Hypothalamus (tissue), 51 donors: ENCODE measurements at regions not wholly inside any gene's neighbourhood (a gene's known extent, or its start where the extent isn't known, plus 50 kb on each side); places are given as distances from the start of the nearest gene placed in this dataset.
"Not testable (repeated sequence)": the region's sequence is repeated elsewhere in the genome, so short reads cannot be mapped to it uniquely, and the experiment has no call there.

ENCODE experiments used
- DNase-seq, 51 donors: peaks; one replicate each; lab custom pipeline; 2025; lab: John Stamatoyannopoulos, UW

GRCh38 chr3:112765531-112765930 is 81.1 kb downstream of the CD200R1L start:
- DNase-seq = no peak

- no peak for DNase-seq
Measured at GRCh38 chr3:112763258-112763657, 83.4 kb downstream of the CD200R1L start.

DNA sequence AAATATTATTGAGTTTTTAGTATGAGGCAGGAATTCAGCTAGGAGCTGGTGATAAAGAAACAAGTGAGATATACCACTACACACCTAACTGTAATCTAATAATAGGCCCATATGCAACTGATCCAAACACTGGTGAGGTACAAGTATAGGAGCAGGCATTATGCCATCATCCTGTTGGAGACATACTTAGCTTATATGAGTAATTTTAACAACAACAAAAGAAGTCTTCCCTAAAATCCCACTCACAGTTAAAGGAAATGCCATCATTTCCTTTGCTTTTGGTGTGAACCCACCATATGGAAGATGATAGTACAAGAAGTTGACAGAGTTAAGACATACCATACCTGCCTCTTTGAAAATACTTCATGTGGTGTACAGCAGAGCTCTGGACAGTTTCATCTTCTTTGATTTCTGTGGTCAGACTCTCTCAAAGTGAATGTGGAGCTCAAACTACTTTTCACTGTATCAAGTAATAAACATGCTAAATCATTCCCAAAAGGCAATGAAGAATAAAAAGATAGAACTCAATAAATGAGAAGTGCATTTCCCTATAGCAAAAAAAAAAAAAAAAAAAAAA is 85.5 kb downstream of the CD200R1L start:
- DNase-seq = no peak

DNA sequence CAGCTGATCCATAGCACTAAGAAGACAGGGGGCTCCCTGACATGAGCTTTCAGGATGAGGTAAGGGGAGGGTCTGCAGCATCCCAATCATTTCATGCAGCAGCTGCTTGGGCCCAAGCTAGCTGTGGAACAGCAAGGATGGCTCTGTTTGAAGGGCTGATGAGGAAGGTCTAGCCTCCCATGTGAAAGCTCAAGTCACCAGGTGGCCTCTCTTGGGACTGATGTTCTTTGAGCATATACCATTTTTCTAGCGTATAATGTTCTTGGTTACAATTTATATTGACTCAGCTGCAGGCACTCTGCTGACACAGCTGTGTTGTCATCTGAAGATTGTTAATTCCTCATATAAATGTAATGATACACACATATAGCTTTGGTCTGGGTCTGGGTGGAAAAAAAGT is 87.0 kb downstream of the CD200R1L start:
- no peak for DNase-seq

DNA sequence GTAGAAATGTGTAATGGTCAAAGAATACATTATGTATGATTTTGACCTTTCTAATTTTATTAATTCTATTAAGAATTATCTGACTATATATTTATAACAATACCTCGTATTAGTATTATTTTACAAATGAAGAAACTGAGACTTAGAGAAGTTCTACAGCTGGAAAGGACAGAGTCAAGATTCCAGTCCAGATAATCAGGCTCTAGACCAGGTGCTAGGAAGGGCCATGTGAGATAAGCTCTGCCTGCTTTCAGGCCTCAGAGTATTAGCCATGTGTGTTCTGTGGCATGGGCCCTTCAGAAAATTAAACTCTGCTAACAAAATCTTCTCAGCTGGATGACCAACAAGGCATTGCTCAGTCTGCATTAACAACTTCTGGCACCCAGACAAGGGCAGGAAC is 87.5 kb downstream of the CD200R1L start:
- DNase-seq = no peak

- no peak for DNase-seq
Measured at GRCh38 chr3:112757197-112757596, 89.5 kb downstream of the CD200R1L start.

DNA sequence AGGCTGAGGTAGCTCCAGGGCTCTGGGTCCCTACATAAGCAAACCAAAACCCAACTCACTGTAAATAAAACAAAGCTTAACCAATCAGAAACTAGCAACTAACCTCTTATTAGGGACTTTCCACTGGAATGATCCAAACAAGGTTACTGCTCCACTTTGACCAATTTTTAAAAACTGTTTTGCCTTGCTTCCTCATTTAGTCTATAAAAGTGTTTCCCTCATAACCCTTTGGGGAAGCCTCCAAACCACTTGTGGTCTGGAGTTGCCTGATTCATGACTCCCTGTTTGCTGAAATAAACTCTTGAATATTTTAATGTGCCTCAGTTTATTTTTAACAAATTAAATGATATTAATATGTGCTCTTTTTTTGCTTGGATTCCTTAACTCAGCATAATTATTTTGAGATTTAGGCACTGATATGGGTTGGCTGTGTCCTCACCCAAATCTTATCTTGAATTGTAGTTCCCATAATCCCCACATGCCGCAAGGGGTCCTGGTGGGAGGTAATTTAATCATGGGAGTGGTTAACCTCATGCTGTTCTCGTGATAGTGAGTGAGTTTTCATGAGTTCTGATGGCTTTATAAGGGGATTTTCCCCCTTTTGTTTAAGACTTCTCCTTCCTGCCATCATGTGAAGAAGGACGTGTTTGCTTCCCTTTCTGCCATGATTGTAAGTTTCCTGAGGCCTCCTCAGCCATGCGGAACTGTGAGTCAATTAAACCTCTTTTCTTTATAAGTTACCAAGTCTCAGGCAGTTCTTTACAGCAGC is 90.6 kb downstream of the CD200R1L start:
- no peak for DNase-seq

DNA sequence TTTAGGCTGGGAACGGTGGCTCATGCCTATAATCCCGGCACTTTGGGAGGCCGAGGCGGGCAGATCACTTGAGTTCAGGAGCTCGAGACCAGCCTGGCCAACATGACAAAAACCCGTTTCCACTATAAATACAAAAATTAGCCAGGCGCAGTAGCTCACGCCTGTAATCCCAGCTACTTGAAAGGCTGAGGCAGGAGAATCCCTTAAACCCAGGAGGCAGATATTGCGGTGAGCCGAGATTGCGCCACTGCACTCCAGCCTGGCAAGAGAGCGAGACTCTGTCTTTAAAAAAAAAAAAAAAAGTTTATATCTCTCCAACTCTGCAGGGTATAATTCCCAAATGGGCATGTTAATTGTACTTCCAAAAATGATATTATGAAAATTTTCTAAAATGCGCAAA is 91.6 kb downstream of the CD200R1L start:
- DNase-seq = not testable (repeated sequence)

DNA sequence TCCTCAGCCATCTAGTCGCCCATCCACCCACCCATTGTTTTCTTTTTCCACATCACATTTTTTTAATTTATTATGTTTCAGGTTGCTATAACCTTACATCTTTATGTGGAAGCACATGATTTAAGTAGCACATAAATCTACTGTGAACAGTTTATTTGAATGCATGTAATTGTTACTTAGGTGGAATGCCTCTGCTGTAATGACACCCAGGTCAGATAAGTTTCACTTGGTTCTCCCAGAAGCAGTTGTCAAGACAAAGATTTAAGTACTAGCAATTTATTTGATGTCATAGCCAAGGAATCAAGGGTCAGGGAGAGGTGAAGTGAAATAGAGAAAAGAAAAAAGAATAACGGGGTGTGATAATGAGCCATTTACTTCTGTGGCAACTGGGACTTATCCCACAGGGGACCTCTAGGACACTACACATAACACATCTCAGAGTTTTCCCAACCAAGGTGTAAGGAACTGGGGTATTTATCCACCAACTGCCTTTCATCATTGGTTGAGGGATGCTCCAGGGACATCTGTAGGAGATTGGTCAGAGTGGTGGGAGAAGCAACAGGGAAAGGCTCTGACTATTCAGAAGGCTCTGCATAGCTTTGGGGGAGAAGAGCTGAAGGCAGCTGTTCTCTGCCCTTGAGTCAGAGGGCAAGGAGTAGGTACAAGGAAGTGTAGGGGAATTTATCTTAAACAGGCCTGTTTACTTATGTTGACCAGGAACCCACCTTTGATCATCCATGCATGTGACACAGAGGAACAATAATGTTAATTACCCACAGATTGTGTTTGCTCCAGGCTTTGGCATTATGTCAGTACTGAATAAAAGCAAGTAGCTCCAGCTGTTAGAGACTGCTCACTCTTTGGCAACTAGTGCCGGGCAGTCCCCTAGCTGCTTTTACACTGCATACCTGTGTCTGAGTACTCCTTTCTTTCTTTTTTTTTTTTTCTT is 94.8 kb downstream of the CD200R1L start:
- no peak for DNase-seq

DNA sequence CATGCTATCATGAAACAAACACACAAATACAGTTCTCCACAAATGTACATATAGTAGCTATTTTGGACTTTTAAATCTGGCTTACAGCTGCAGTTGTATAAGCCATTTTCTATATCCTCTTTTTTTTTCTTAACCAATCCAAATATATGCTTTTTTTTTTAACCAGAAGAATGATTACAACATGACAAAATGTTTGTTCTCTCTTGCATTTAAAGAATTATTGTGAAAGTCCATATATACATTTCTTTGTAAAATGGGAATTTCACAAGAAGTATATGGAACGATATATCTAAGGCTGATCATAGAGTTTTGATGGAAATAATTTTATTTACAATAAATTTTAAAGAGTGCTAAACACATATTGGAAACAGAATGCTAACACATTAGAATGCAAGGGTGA is 95.6 kb downstream of the CD200R1L start:
- DNase-seq = no peak

DNA sequence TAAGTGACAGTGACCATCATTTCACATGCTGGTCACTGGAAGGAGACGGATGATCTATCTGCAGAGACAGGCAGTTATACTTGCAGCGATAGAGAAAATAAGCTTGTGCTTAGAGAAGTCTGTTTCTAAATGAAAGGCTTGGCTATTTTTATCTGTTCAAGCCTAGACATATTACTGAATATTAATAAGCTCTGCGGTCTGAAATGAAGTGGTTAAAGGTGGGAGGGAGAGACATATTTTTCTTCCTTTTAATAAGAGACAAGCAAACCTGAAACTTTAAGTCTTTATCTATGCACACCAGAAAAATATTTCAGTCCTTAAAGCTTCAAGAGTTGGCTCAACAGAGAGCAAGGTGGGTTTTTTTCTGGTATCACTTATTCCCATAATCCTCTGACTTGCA is 99.0 kb downstream of the CD200R1L start:
- DNase-seq = no peak

- DNase-seq = no peak
Measured at GRCh38 chr3:112746675-112747280, 99.9 kb downstream of the CD200R1L start.

- DNase-seq = no peak
Measured at GRCh38 chr3:112745567-112746248, 101.0 kb downstream of the CD200R1L start.

- no peak for DNase-seq
Measured at GRCh38 chr3:112744825-112745566, 101.7 kb downstream of the CD200R1L start.

DNA sequence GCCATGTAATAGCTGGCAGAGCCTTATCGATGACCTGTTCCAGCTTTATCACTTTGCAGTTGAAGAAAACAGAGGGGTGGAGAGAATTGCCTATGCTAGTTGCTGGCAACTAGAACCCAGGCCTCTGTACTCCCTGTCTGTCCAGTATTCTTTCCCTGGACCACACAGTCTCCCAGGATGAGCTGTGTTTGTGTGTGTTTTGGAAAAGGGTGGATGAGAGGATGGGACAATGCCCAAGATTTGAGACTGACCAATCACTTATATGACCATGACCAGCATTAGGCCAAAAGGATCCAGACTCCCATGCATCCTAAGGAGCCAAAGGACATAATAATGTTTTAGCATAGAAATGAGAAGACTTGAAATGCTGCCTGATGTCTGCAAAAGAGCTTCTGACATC is 102.6 kb downstream of the CD200R1L start:
- no peak for DNase-seq

DNA sequence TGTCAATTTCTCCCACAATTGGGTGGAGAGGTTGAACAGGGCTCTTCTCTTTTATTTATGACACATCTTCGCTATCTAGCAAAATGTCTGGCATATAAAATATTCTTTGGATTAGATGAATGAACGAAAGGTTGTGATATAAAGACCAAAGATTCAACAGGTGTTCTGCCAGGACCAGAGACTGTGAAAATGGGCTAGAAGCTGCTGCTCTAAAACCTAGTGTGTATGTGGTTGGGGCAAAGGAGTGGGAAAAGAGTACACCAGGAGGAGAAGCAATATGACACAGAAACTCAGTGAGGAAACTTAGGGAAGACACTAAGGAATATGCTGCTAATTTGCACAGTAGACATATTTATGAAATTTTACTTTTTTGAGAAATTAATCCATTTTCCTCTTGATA is 102.0 kb upstream of the CCDC80 start:
- no peak for DNase-seq

DNA sequence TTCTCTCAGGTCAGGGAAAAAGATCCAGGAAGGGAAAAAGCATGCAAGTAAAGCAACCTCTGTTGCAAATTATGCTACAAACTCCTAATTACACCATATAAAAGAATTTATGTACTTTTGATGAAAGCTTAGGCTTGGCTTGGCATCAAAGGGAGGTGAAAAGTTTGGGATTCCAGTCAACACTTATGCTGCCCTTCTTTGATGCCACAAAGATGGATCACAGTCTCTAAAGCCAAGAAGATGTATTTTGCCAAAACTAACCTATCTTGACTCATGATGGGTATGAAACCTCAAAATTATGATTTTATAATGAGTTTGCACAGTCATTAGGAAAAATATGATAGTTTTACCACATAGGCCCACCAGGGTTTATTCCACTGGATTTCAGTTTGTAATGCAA is 101.0 kb upstream of the CCDC80 start:
- DNase-seq = no peak

DNA sequence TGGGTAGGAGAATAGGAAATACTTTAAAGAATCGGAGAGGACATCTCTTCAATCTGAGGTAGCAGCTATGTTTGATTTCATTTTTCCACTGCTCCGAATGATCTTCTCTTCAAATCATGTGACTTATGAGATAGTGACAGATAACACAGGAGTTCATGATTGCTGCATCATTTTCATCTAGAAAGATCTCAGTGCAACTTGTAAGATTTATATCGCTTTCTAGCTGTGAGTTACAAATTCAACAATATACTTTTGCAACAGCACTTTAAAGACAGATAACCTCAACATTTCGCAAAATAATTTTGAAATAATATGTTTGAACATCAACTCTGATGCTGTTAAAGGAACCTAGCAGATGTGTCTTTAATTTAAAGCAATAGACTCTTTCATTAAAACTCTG is 99.9 kb upstream of the CCDC80 start:
- DNase-seq = no peak

DNA sequence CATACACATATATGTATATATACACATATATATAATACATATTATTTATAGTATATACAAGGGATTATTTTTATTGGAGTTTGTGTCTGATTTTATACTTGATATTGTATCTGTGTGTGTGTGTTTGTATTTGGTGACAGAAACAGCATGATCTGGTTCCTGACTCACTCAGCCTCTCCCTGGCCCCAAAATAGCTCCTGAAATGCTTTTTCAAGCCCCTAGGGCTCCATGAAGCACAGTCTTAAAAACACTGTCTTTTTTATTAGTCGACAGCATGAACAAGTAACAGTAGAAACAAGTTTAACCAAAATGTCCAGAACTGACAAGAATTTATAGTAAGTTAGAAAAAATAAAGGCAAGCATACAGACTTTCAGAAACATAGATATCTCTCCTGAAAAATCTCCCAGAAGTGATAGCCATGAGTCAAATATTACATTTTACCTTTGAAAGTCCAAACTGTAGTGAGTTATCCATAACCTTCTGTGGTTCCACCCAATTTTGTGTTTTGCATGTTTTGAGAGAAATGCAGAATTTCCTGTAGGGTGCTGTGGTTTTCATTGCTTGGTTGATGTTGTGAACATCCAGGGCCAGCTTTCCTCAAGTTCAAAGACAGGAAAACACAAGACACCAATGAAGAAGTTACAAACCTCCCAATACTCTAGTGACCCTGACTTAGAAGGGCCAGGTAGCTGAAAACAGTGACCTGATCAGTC is 98.5 kb upstream of the CCDC80 start:
- DNase-seq = no peak
